ENCODE measurements at regions not wholly inside any gene's neighbourhood (a gene's known extent, or its start where the extent isn't known, plus 50 kb on each side); places are given as distances from the start of the nearest gene placed in this dataset.

DNA sequence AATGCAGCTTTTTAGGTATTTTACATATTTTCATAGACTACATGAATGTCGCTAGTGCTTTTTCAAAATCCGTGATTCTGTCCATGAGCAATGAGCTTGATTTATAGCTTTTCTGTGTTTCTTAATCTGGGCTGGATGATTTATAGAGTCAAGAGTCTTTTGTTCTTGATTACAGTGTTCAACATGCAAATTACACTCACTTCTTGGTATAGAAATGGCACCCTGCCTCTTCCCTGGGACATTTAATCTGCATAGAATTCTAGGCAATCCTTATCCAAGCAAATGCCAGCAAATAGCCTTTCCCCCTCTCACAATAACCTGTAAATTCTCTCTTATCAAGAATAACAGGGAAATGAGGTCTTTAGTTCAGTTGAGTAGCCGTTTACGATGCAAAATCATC is 246.2 kb upstream of the SEMA3C start:
- H3K27ac ChIP-seq = no peak overlapping the region
- DNase-seq = no peak
- H3K9me3 ChIP-seq = no peaks in the 10 kb centered on the region
- TF ChIP-seq CTCF (IDR thresholded peaks at IDR 0.05) = no peak
- no peaks in the 10 kb centered on the region for H3K4me1 ChIP-seq
- no peak overlapping the region for H3K4me3 ChIP-seq
- H3K9ac ChIP-seq (ENCODE audit: low read depth in 2 of 2, low read length in 2 of 2) = no peak overlapping the region
- H3K36me3 ChIP-seq = no peaks in the 10 kb centered on the region
- no peaks in the 10 kb centered on the region for H3K27me3 ChIP-seq
- intact Hi-C loops (cut with DNase I) = no loop called here

DNA sequence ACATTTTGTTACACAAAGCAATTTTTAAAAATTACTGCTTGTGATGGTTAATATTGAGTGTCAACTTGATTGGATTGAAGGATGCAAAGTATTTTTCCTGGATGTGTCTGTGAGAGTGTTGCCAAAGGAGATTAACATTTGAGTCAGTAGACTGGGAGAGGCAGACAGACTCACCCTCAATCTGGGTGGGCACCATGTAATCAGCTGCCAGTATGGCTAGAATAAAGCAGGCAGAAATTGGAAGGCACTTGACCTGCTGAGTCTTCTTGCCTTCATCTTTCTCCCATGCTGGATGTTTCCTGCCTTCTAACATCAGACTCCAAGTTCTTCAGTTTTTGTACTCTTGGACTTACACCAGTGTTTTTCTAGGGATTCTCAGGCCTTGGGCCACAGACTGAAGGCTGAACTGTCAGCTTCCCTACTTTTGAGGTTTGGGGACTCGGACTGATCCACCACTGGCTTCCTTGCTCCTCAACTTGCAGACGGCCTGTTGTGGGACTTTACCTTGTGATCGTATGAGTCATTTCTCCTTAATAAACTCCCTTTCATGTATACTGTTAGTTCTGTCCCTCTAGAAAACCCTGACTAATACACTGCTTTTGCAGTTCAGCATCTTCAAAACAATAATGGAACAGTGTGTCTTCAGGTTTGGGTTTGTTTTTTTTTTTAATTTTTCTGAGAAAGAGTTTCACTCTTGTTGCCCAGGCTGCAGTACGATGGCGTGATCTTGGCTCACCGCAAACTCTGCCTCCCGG is 244.1 kb upstream of the SEMA3C start:
- intact Hi-C loops (cut with DNase I) = no loop called here
- TF ChIP-seq CTCF (IDR thresholded peaks at IDR 0.05) = no peak
- H3K27ac ChIP-seq = no peak overlapping the region
- H3K4me3 ChIP-seq = no peak overlapping the region
- H3K36me3 ChIP-seq = no peaks in the 10 kb centered on the region
- H3K4me1 ChIP-seq = no peaks in the 10 kb centered on the region
- DNase-seq = no peak
- H3K9ac ChIP-seq (ENCODE audit: low read depth in 2 of 2, low read length in 2 of 2) = no peak overlapping the region
- no peaks in the 10 kb centered on the region for H3K9me3 ChIP-seq
- no peaks in the 10 kb centered on the region for H3K27me3 ChIP-seq

DNA sequence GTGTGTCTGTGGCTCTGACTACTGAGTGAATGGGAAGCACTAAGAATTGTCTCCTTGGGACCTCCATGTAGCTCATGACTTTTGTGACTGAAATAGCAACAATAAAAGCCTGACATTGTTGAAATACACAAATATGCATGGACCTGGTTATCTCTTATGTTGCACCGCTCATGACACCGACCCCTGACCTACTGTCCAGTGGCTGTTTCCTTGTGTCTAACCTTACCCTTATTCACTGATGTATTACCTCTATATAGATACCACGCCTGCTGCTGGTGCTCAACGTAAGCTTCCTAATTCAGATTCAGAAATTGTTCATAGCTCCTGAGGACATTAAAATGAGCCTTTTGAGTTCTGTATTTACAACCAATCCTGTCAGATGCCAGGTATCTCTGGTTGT is 243.4 kb upstream of the SEMA3C start:
- no peaks in the 10 kb centered on the region for H3K27me3 ChIP-seq
- H3K9ac ChIP-seq (ENCODE audit: low read depth in 2 of 2, low read length in 2 of 2) = no peak overlapping the region
- intact Hi-C loops (cut with DNase I) = no loop called here
- no peak for TF ChIP-seq CTCF (IDR thresholded peaks at IDR 0.05)
- no peak for DNase-seq
- no peaks in the 10 kb centered on the region for H3K9me3 ChIP-seq
- no peaks in the 10 kb centered on the region for H3K36me3 ChIP-seq
- no peaks in the 10 kb centered on the region for H3K4me1 ChIP-seq
- H3K27ac ChIP-seq = no peak overlapping the region
- H3K4me3 ChIP-seq = no peak overlapping the region

- Histone ChIP-seq H3K9me3 (no peaks in the 10 kb centered on the region), H3K27me3 (no peaks in the 10 kb centered on the region), H3K9ac (ENCODE audit: low read depth in 2 of 2, low read length in 2 of 2) (no peak overlapping the region), H3K36me3 (no peaks in the 10 kb centered on the region), H3K27ac (no peak overlapping the region), H3K4me1 (no peaks in the 10 kb centered on the region), H3K4me3 (no peak overlapping the region)
- TF ChIP-seq CTCF (IDR thresholded peaks at IDR 0.05) = no peak
- intact Hi-C loops (cut with DNase I) = no loop called here
- no peak for DNase-seq
Observed at GRCh38 chr7:81161451-81162075, 242.7 kb upstream of the SEMA3C start.

DNA sequence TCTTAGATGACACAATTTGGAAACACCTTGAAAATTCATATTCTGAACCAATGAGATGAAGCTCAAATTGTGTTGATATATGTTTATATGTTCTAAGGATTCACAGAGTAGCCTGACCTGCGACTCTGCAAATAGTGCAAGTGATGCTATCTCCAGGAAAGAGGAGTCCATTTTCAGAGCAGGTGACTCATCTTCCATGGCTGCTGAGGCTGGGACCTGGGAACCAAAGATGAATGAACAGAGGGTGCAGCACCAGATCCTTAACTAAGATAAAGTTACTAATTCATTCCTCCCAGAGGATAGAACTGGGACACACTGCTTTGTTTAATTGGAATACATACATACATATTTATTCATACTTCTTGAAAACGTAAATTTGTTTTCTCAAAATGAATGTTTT is 240.6 kb upstream of the SEMA3C start:
- H3K4me1 ChIP-seq = no peaks in the 10 kb centered on the region
- no peak overlapping the region for H3K9ac ChIP-seq (ENCODE audit: low read depth in 2 of 2, low read length in 2 of 2)
- H3K27me3 ChIP-seq = no peaks in the 10 kb centered on the region
- H3K27ac ChIP-seq = no peak overlapping the region
- no peak for DNase-seq
- intact Hi-C loops (cut with DNase I) = no loop called here
- TF ChIP-seq CTCF (IDR thresholded peaks at IDR 0.05) = no peak
- no peak overlapping the region for H3K4me3 ChIP-seq
- H3K9me3 ChIP-seq = no peaks in the 10 kb centered on the region
- H3K36me3 ChIP-seq = no peaks in the 10 kb centered on the region
